Vagina (tissue), 2 donors: ENCODE measurements at regions not wholly inside any gene's neighbourhood (a gene's known extent, or its start where the extent isn't known, plus 50 kb on each side); places are given as distances from the start of the nearest gene placed in this dataset.

Experiments used
- DNase-seq, 2 donors: peaks; one replicate each; pipeline ENCODE4 v3.0.0-alpha.2; 2017; ENCODE audit errors: extremely low spot score in 2 of 2
- H3K27ac ChIP-seq: fragments of 200-600 bp; sonication (generic); one replicate; pipeline ENCODE4 v1.5.1; 2019
- H3K27me3 ChIP-seq: fragments of 200-600 bp; sonication (generic); one replicate; pipeline ENCODE4 v1.5.1; 2019
- H3K36me3 ChIP-seq, 2 donors: fragments of 200-600 bp; sonication (generic); one replicate each; pipeline ENCODE4 v1.5.1; 2017 to 2019
- H3K4me1 ChIP-seq: fragments of 200-600 bp; sonication (generic); one replicate; pipeline ENCODE4 v1.5.1; 2019
- H3K4me3 ChIP-seq, 2 donors: fragments of 200-600 bp; sonication (generic); 1 replicate in 1 of 2; 2 replicates in 1 of 2; pipeline ENCODE4 v1.5.1; 2016 to 2019
- H3K9me3 ChIP-seq: fragments of 200-600 bp; sonication (generic); one replicate; pipeline ENCODE4 v1.5.1; 2019
- POLR2A ChIP-seq, 2 donors: fragments of 450-650 bp; IDR thresholded peaks; one replicate each; pipeline ENCODE4 v1.6.1; 2017; ENCODE audit warnings: antibody characterized with exemption in 2 of 2, mild to moderate bottlenecking in 2 of 2, moderate library complexity in 2 of 2
- POLR2AphosphoS5 ChIP-seq, 2 donors: sonication (generic); formaldehyde crosslinking; IDR thresholded peaks; one replicate each; pipeline ENCODE4 v1.9.0; 2017; ENCODE audit warnings: antibody characterized with exemption in 2 of 2, mild to moderate bottlenecking in 2 of 2, low read depth in 1 of 2; ENCODE audit not compliant: insufficient read depth in 1 of 2
- intact Hi-C: fragments of 100-400 bp; cut with DNase I; formaldehyde crosslinking; loops from one replicate; pipeline ENCODE4 v1.15.1; 2023
- TF ChIP-seq, protein P1 (sequence below), 3 experiments: fragments of 450-650 bp in 2 of 3; fragments of 200-600 bp in 1 of 3; sonication (generic) in 1 of 3; IDR thresholded peaks; one replicate each; pipeline ENCODE4 v1.5.1; 2017 to 2019; ENCODE audit warnings: antibody characterized with exemption in 3 of 3, mild to moderate bottlenecking in 2 of 3, moderate library complexity in 2 of 3

DNA sequence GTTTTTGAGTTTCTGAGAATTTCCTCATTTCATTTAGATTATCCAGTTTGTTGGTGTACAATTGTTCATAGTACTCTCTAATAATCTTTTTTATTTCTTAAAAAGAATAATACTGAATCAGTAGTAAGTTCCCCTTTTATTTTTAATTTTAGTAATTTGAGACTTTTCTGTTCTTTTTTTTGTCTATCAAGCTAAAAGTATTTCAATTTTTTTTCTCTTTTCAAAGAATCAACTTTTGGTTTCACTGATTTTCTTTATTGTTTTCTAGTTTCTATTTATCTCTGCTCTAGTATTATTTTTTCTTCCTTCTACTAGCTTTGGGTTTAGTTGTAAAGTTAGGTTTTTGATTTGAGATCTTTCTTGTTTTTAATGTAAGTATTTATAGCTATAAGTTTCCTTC, 60.6 kb upstream of the ARL15 start:
- Histone ChIP-seq H3K27me3 (no peaks in the 10 kb centered on the region), H3K9me3 (no peaks in the 10 kb centered on the region), H3K27ac (no peak overlapping the region), H3K36me3 (no peaks in the 10 kb centered on the region), H3K4me3 (no peak overlapping the region), H3K4me1 (no peaks in the 10 kb centered on the region)
- no peak for DNase-seq
- TF ChIP-seq POLR2AphosphoS5 (IDR thresholded peaks at IDR 0.05; ENCODE audit: insufficient read depth in 1 of 2, low read depth in 1 of 2): no peak
- TF ChIP-seq, protein P1, sequence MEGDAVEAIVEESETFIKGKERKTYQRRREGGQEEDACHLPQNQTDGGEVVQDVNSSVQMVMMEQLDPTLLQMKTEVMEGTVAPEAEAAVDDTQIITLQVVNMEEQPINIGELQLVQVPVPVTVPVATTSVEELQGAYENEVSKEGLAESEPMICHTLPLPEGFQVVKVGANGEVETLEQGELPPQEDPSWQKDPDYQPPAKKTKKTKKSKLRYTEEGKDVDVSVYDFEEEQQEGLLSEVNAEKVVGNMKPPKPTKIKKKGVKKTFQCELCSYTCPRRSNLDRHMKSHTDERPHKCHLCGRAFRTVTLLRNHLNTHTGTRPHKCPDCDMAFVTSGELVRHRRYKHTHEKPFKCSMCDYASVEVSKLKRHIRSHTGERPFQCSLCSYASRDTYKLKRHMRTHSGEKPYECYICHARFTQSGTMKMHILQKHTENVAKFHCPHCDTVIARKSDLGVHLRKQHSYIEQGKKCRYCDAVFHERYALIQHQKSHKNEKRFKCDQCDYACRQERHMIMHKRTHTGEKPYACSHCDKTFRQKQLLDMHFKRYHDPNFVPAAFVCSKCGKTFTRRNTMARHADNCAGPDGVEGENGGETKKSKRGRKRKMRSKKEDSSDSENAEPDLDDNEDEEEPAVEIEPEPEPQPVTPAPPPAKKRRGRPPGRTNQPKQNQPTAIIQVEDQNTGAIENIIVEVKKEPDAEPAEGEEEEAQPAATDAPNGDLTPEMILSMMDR (IDR thresholded peaks at IDR 0.05): no peak
- no peak for TF ChIP-seq POLR2A (IDR thresholded peaks at IDR 0.05)
- intact Hi-C loops: no loop called here

GRCh38 chr5:54367844-54368243, 57.5 kb upstream of the ARL15 start:
- Histone ChIP-seq H3K4me3 (no peak overlapping the region), H3K36me3 (no peaks in the 10 kb centered on the region), H3K27me3 (no peaks in the 10 kb centered on the region), H3K4me1 (no peaks in the 10 kb centered on the region), H3K9me3 (no peaks in the 10 kb centered on the region), H3K27ac (no peak overlapping the region)
- TF ChIP-seq POLR2AphosphoS5 (IDR thresholded peaks at IDR 0.05; ENCODE audit: insufficient read depth in 1 of 2, low read depth in 1 of 2) (no peak), POLR2A (IDR thresholded peaks at IDR 0.05) (no peak)
- TF ChIP-seq, protein P1 (IDR thresholded peaks at IDR 0.05): no peak
- no peak for DNase-seq
- intact Hi-C loops: no loop called here

DNA sequence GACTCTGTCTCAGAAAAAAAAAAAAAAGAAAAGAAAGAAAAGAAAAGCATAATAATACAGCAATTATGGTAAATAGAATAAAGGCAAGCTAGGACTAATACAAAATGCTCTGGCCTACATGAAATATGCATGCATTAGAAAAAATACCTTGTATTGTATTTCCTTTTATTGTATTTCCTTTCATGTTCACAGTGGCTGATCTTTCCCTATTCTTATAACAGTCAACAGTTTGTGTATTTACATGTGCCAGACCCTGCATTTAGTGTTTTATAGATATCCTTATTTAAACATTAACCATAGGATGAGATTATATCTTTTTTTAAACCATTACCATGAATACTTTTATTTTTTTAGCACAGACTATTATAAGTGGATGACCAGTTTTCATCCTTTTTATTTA, 56.3 kb upstream of the ARL15 start:
- Histone ChIP-seq H3K4me1 (no peaks in the 10 kb centered on the region), H3K27me3 (no peaks in the 10 kb centered on the region), H3K4me3 (no peak overlapping the region), H3K27ac (no peak overlapping the region), H3K36me3 (no peaks in the 10 kb centered on the region), H3K9me3 (no peaks in the 10 kb centered on the region)
- intact Hi-C loops: no loop called here
- no peak for DNase-seq
- TF ChIP-seq, protein P1 (IDR thresholded peaks at IDR 0.05): no peak
- no peak for TF ChIP-seq POLR2A (IDR thresholded peaks at IDR 0.05)
- no peak for TF ChIP-seq POLR2AphosphoS5 (IDR thresholded peaks at IDR 0.05; ENCODE audit: insufficient read depth in 1 of 2, low read depth in 1 of 2)

DNA sequence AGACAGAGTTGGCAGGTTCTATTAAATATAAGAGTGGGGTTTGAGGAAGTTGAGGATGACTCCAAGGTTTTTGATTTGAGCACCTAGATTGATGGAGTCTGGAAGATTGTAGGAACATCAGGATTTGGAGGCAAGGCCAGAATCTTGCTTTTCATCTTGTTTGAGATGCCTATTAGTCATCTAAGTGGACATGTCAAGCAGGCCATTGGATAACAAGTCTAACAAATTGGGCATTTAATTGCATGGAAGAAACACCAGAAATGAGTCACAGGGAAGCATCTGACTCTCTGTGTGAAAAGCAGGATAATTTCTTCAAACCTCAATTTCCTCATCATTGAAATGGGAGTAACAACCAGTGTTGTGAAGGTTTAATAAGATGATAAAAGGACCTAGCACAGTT, 53.3 kb upstream of the ARL15 start:
- no peaks in the 10 kb centered on the region for H3K27me3 ChIP-seq
- no peaks in the 10 kb centered on the region for H3K36me3 ChIP-seq
- no peak overlapping the region for H3K27ac ChIP-seq
- TF ChIP-seq, protein P1 (IDR thresholded peaks at IDR 0.05): no peak
- TF ChIP-seq POLR2AphosphoS5 (IDR thresholded peaks at IDR 0.05; ENCODE audit: insufficient read depth in 1 of 2, low read depth in 1 of 2) (no peak), POLR2A (IDR thresholded peaks at IDR 0.05) (no peak)
- no peak overlapping the region for H3K4me3 ChIP-seq
- intact Hi-C loops: no loop called here
- peaks cover 12% of the 10 kb centered on the region for H3K4me1 ChIP-seq
- H3K9me3 ChIP-seq: no peaks in the 10 kb centered on the region
- DNase-seq: no peak

DNA sequence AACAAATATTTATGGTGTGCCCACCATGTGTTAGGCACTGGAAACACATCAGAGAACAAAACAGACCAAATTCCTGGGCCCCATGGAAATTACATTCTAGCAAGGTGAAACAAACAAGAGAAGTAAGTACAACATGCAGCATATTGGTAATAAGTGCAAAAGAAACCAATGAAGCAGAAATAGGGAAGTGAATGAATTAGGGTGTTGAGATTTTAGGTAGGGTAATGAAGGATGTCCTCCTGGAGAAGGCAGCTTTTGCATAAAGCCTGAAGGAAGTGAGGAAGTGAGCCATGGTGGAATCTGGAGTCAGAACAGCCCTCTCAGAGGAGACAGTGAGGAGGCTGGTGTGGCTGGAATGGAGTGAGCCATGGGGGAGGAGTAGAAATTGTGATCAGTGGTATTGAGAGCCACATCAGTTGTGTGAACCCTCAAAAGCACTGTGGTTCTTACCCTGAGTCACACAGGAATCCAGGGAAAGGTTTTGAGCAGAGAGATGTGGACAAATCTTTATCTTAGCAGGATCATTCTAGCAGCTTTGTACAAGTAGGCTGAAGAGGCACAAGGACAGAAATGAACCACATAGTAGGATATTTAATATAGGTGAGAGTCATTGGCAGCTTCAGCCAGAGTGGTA, 52.7 kb upstream of the ARL15 start:
- Histone ChIP-seq H3K4me3 (no peak overlapping the region), H3K27me3 (no peaks in the 10 kb centered on the region), H3K27ac (no peak overlapping the region), H3K36me3 (no peaks in the 10 kb centered on the region), H3K9me3 (no peaks in the 10 kb centered on the region), H3K4me1 (peaks cover 12% of the 10 kb centered on the region)
- DNase-seq: no peak
- TF ChIP-seq, protein P1 (IDR thresholded peaks at IDR 0.05): no peak
- TF ChIP-seq POLR2AphosphoS5 (IDR thresholded peaks at IDR 0.05; ENCODE audit: insufficient read depth in 1 of 2, low read depth in 1 of 2) (no peak), POLR2A (IDR thresholded peaks at IDR 0.05) (no peak)
- intact Hi-C loops: no loop called here
